Stimulated activated CD8-positive, alpha-beta memory T cell treated with anti-CD3 and anti-CD28 coated beads, Interleukin-7, amount 100 ng/mL, for 4 hours (primary cell): ENCODE measurements at regions not wholly inside any gene's neighbourhood (a gene's known extent, or its start where the extent isn't known, plus 50 kb on each side); places are given as distances from the start of the nearest gene placed in this dataset.
"Not testable (repeated sequence)": the region's sequence is repeated elsewhere in the genome, so short reads cannot be mapped to it uniquely, and the experiment has no call there.

Experiments
- DNase-seq, 2 donors: peaks; one replicate each; pipeline ENCODE4 v3.0.0-alpha.2; 2020; ENCODE audit warnings: low read depth in 2 of 2

- DNase-seq: not testable (repeated sequence)
Measured at GRCh38 chr3:30328935-30329334, 277.5 kb upstream of the TGFBR2 start.

- DNase-seq: no peak
Measured at GRCh38 chr3:30331519-30331918, 274.9 kb upstream of the TGFBR2 start.

- DNase-seq: no peak
Measured at GRCh38 chr3:30332196-30333021, 274.0 kb upstream of the TGFBR2 start.

GRCh38 chr3:30333143-30333542 is 273.3 kb upstream of the TGFBR2 start:
- DNase-seq: no peak

GRCh38 chr3:30333903-30334302 is 272.5 kb upstream of the TGFBR2 start:
- DNase-seq: no peak

- no peak for DNase-seq
Measured at GRCh38 chr3:30340500-30340899, 265.9 kb upstream of the TGFBR2 start.

- DNase-seq: no peak
Measured at GRCh38 chr3:30341079-30341478, 265.3 kb upstream of the TGFBR2 start.

- DNase-seq: no peak
Measured at GRCh38 chr3:30341851-30342250, 264.6 kb upstream of the TGFBR2 start.

- DNase-seq: no peak
Measured at GRCh38 chr3:30342318-30343060, 263.9 kb upstream of the TGFBR2 start.

- no peak for DNase-seq
Measured at GRCh38 chr3:30343067-30343831, 263.2 kb upstream of the TGFBR2 start.

GRCh38 chr3:30343861-30344260 is 262.5 kb upstream of the TGFBR2 start:
- no peak for DNase-seq

GRCh38 chr3:30344288-30344687 is 262.1 kb upstream of the TGFBR2 start:
- DNase-seq: no peak

- no peak for DNase-seq
Measured at GRCh38 chr3:30346933-30347320, 259.5 kb upstream of the TGFBR2 start.

GRCh38 chr3:30347679-30348216 is 258.7 kb upstream of the TGFBR2 start:
- DNase-seq: no peak

- no peak for DNase-seq
Measured at GRCh38 chr3:30349507-30349906, 256.9 kb upstream of the TGFBR2 start.

- DNase-seq: no peak
Measured at GRCh38 chr3:30350011-30350410, 256.4 kb upstream of the TGFBR2 start.

- DNase-seq: no peak
Measured at GRCh38 chr3:30350901-30351300, 255.5 kb upstream of the TGFBR2 start.

- DNase-seq: no peak
Measured at GRCh38 chr3:30352410-30353318, 253.7 kb upstream of the TGFBR2 start.

GRCh38 chr3:30353711-30354467 is 252.5 kb upstream of the TGFBR2 start:
- DNase-seq: peak; percentile 20 to 39

- no peak for DNase-seq
Measured at GRCh38 chr3:30354513-30354912, 251.9 kb upstream of the TGFBR2 start.
